BLaER1 treated with 17β-estradiol and CSF1 and Interleukin-3, amounts not matched to agents 10 nM and 100 nM (cell line): ENCODE measurements at regions not wholly inside any gene's neighbourhood (a gene's known extent, or its start where the extent isn't known, plus 50 kb on each side); places are given as distances from the start of the nearest gene placed in this dataset.
"Not testable (repeated sequence)": the region's sequence is repeated elsewhere in the genome, so short reads cannot be mapped to it uniquely, and the experiment has no call there.

Experiments used
- H3K27ac ChIP-seq, 11 experiments: shearing (Covaris generic); formaldehyde crosslinking; 2 replicates each; pipeline ENCODE4 v1.8.1; 2022
- H3K27me3 ChIP-seq, 11 experiments: shearing (Covaris generic); formaldehyde crosslinking; 2 replicates each; pipeline ENCODE4 v1.8.1; 2022
- H3K36me3 ChIP-seq, 11 experiments: shearing (Covaris generic); formaldehyde crosslinking; 2 replicates each; pipeline ENCODE4 v1.8.1; 2022
- H3K4me1 ChIP-seq, 10 experiments: shearing (Covaris generic); formaldehyde crosslinking; 2 replicates each; pipeline ENCODE4 v1.8.1; 2022
- H3K4me2 ChIP-seq, 11 experiments: shearing (Covaris generic); formaldehyde crosslinking; 2 replicates each; pipeline ENCODE4 v1.8.1; 2022
- H3K4me3 ChIP-seq, 10 experiments: shearing (Covaris generic); formaldehyde crosslinking; 2 replicates each; pipeline ENCODE4 v1.8.1; 2022
- H3K9ac ChIP-seq, 11 experiments: shearing (Covaris generic); formaldehyde crosslinking; 2 replicates each; pipeline ENCODE4 v1.8.1; 2022
- H3K9me3 ChIP-seq, 11 experiments: shearing (Covaris generic); formaldehyde crosslinking; replicated peaks in 1 of 11; 2 replicates each; pipeline ENCODE4 v1.8.1; 2022
- H4K20me1 ChIP-seq, 11 experiments: shearing (Covaris generic); formaldehyde crosslinking; 2 replicates each; pipeline ENCODE4 v1.8.1; 2022
- Cebpa-rat ChIP-seq, 11 experiments: shearing (Covaris generic); IDR thresholded peaks; 2 replicates each; pipeline ENCODE4 v1.8.1; 2022

GRCh38 chr21:35441868-35442582 is 392.9 kb upstream of the RUNX1 start:
- Histone ChIP-seq H3K9ac (no peak overlapping the region), H4K20me1 (no peaks in the 10 kb centered on the region), H3K27ac (no peak overlapping the region), H3K4me2 (no peak overlapping the region), H3K36me3 (no peaks in the 10 kb centered on the region), H3K4me1 (peaks cover 9 to 26% (median 19%) of the 10 kb centered on the region in 10 experiments), H3K27me3 (no peaks in the 10 kb centered on the region), H3K9me3 (no peaks in the 10 kb centered on the region), H3K4me3 (no peak overlapping the region)
- TF ChIP-seq Cebpa-rat (IDR thresholded peaks at IDR 0.05): no peak

GRCh38 chr21:35438643-35439404 is 389.7 kb upstream of the RUNX1 start:
- H3K27ac ChIP-seq: peak overlapping the region in 7 of 11 experiments; percentile 13 to 56 (median 41); a peak in 14 of 22 replicates
- no peak overlapping the region for H3K4me3 ChIP-seq
- H4K20me1 ChIP-seq: no peaks in the 10 kb centered on the region
- peaks cover 9 to 26% (median 19%) of the 10 kb centered on the region in 10 experiments for H3K4me1 ChIP-seq
- peaks cover 10 to 20% (median 15%) of the 10 kb centered on the region in 11 experiments for H3K9me3 ChIP-seq
- no peak for TF ChIP-seq Cebpa-rat (IDR thresholded peaks at IDR 0.05)
- no peak overlapping the region; a peak in 1 of 22 replicates for H3K9ac ChIP-seq
- peaks cover 0 to 5% (median 0%) of the 10 kb centered on the region in 11 experiments; a peak in 1 of 22 replicates for H3K36me3 ChIP-seq
- H3K27me3 ChIP-seq: no peaks in the 10 kb centered on the region
- peak overlapping the region; percentile 16 to 85 (median 59) for H3K4me2 ChIP-seq

DNA sequence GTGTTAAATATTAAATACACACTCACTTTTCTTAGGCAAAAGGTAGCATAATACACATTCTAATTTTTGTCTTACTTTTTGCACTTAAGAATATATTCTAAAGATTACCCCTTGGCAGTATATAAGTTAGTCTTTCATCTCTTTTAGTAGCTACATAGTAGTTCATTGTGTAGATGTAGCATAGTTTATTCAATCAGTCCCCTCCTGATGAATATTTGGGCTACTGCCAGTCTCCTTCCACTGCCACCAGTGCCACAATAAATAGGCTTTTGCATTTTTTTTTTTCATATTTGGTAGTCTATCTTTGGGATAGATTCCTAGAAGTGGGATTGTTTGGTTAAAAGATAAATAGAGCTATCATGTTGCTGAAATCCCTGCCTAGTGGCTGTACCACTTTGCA is 388.8 kb upstream of the RUNX1 start:
- Histone ChIP-seq H3K36me3 (peaks cover 0 to 5% (median 0%) of the 10 kb centered on the region in 11 experiments; a peak in 1 of 22 replicates), H3K4me3 (no peak overlapping the region), H3K4me2 (peak overlapping the region in 9 of 11 experiments; percentile 16 to 85 (median 69); a peak in 13 of 22 replicates), H3K9me3 (peaks cover 19 to 28% (median 24%) of the 10 kb centered on the region in 11 experiments), H3K4me1 (peaks cover 9 to 26% (median 19%) of the 10 kb centered on the region in 10 experiments), H3K9ac (no peak overlapping the region), H4K20me1 (no peaks in the 10 kb centered on the region), H3K27me3 (no peaks in the 10 kb centered on the region), H3K27ac (peak overlapping the region in 6 of 11 experiments; percentile 4 to 45 (median 27); a peak in 4 of 22 replicates)
- TF ChIP-seq Cebpa-rat (IDR thresholded peaks at IDR 0.05): no peak

DNA sequence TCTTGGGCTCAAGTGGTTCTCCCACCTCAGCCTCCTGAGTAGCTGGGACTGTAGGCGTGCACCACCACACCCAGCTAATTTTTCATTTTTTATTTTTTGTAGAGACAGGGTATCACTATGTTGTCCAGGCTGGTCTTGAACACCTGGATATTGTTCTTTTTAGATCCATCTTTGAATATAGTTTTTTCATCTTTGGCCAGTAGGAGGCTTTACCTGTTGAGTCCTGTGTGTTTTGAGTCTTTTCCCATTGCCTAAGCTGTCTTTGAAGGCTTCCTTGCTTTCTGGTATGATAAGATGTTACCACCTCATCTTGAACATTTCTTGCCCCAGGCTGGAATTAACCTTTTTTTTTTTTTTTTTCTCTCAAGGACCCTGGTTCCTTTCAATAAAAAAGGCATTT is 387.8 kb upstream of the RUNX1 start:
- Histone ChIP-seq H4K20me1 (no peaks in the 10 kb centered on the region), H3K4me3 (no peak overlapping the region), H3K36me3 (peaks cover 0 to 5% (median 0%) of the 10 kb centered on the region in 11 experiments; a peak in 2 of 22 replicates), H3K9ac (no peak overlapping the region), H3K9me3 (peaks cover 29 to 39% (median 35%) of the 10 kb centered on the region in 11 experiments), H3K4me1 (peaks cover 9 to 26% (median 19%) of the 10 kb centered on the region in 10 experiments), H3K27me3 (no peaks in the 10 kb centered on the region), H3K4me2 (no peak overlapping the region), H3K27ac (no peak overlapping the region)
- no peak for TF ChIP-seq Cebpa-rat (IDR thresholded peaks at IDR 0.05)

DNA sequence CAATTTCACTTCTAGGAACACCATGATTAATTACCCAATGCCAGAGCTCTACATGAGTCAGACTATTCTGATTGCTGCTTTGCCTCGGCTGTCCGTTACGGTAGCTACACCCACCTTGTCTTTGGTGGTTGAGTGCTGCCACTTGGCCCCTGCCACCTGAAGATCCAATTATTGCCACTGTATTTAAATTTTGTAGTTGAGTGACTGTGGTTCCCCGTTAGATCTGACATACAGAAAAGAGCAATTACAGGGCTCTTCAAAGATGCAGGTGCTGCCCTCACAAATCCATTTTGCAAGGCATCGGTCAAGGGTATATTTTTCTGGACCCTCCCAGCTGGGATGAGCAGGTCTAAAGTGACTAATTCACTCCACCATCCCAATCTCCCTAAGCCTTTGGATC is 383.5 kb upstream of the RUNX1 start:
- not testable (repeated sequence) for H3K9ac ChIP-seq, H3K4me2 ChIP-seq

DNA sequence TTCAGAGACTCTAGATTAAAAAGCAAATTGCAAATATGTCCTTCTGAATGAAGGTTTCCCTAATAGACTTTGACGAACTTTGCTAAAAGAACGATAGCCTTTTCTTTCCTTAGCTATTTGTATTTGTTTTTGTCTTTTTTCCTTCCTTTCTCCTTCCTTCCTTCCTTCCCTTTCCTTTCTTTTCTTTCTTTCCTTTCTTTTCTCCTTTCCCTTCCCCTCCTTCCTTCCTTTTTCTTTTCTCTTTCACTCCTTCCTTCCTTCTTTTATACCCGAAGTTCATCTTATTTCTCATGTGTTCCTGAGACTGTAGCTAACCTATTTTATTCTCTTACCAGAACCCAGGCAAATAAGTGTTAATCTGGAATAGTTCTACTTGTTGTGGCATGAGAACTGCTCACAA is 381.2 kb upstream of the RUNX1 start:
- Histone ChIP-seq H3K4me2 (no peak overlapping the region), H3K36me3 (peaks cover 0 to 5% (median 0%) of the 10 kb centered on the region in 11 experiments; a peak in 2 of 22 replicates), H3K4me1 (peaks cover 0 to 19% (median 6%) of the 10 kb centered on the region in 10 experiments; a peak in 11 of 20 replicates), H3K27me3 (no peaks in the 10 kb centered on the region), H3K9ac (no peak overlapping the region), H3K27ac (no peak overlapping the region), H3K9me3 (peaks cover 36 to 43% (median 41%) of the 10 kb centered on the region in 11 experiments), H4K20me1 (no peaks in the 10 kb centered on the region), H3K4me3 (no peak overlapping the region)
- TF ChIP-seq Cebpa-rat (IDR thresholded peaks at IDR 0.05): no peak

More for the DNA sequence above, 383.5 kb upstream of the RUNX1 start:
- not testable (repeated sequence) for H3K4me3 ChIP-seq, H3K36me3 ChIP-seq, H3K27me3 ChIP-seq, H3K27ac ChIP-seq, H4K20me1 ChIP-seq
- Histone ChIP-seq H3K9me3 (peaks cover 36 to 45% (median 42%) of the 10 kb centered on the region in 11 experiments), H3K4me1 (peaks cover 0 to 17% (median 6%) of the 10 kb centered on the region in 10 experiments; a peak in 12 of 20 replicates)

- no peak overlapping the region for H3K9ac ChIP-seq
- peaks cover 26 to 30% (median 28%) of the 10 kb centered on the region in 11 experiments for H3K9me3 ChIP-seq
- no peaks in the 10 kb centered on the region for H3K27me3 ChIP-seq
- H4K20me1 ChIP-seq: no peaks in the 10 kb centered on the region
- TF ChIP-seq Cebpa-rat (IDR thresholded peaks at IDR 0.05): no peak
- H3K4me3 ChIP-seq: no peak overlapping the region
- H3K4me2 ChIP-seq: peak overlapping the region in 6 of 11 experiments; percentile 9 to 61 (median 33); a peak in 5 of 22 replicates
- no peak overlapping the region for H3K27ac ChIP-seq
- no peaks in the 10 kb centered on the region; a peak in 1 of 22 replicates for H3K36me3 ChIP-seq
- H3K4me1 ChIP-seq: peaks cover 0 to 19% (median 6%) of the 10 kb centered on the region in 10 experiments; a peak in 11 of 20 replicates
Measured at GRCh38 chr21:35428937-35429336, 379.8 kb upstream of the RUNX1 start.

DNA sequence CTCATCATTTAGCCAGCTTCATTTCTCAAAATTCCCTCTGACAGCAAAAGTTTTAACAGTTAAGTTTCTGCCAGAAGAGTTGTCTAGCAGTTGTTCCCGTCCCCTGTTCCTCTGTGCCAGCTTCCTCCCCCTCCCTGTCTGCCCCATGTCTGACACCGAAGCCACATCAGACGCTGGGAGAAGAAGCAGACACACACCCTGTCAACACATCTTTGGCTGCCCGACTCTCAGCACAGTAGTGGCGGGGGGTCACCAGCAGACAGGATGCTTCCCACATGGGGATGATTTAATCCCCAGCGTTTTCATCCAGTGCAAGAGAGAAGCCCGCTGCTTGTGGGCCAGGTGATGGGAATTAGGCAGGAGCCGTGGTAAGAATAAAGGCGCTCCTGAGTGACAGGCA is 379.4 kb upstream of the RUNX1 start:
- Histone ChIP-seq H3K27me3 (no peaks in the 10 kb centered on the region), H3K4me2 (peak overlapping the region in 8 of 11 experiments; percentile 5 to 61 (median 30); a peak in 11 of 22 replicates), H3K9ac (peak overlapping the region in 1 of 11 experiments; percentile 22; a peak in 1 of 22 replicates), H3K9me3 (peaks cover 22 to 28% (median 24%) of the 10 kb centered on the region in 11 experiments), H3K4me3 (no peak overlapping the region), H4K20me1 (no peaks in the 10 kb centered on the region), H3K36me3 (no peaks in the 10 kb centered on the region; a peak in 1 of 22 replicates), H3K27ac (no peak overlapping the region), H3K4me1 (peaks cover 0 to 19% (median 6%) of the 10 kb centered on the region in 10 experiments; a peak in 11 of 20 replicates)
- TF ChIP-seq Cebpa-rat (IDR thresholded peaks at IDR 0.05): no peak

- H3K4me3 ChIP-seq: no peak overlapping the region
- no peaks in the 10 kb centered on the region for H3K27me3 ChIP-seq
- H3K36me3 ChIP-seq: no peaks in the 10 kb centered on the region; a peak in 1 of 22 replicates
- peak overlapping the region in 7 of 11 experiments; percentile 5 to 61 (median 32); a peak in 9 of 22 replicates for H3K4me2 ChIP-seq
- H3K9ac ChIP-seq: peak overlapping the region in 1 of 11 experiments; percentile 22; a peak in 1 of 22 replicates
- H3K27ac ChIP-seq: no peak overlapping the region
- peaks cover 0 to 19% (median 6%) of the 10 kb centered on the region in 10 experiments; a peak in 11 of 20 replicates for H3K4me1 ChIP-seq
- no peak for TF ChIP-seq Cebpa-rat (IDR thresholded peaks at IDR 0.05)
- peaks cover 17 to 28% (median 21%) of the 10 kb centered on the region in 11 experiments for H3K9me3 ChIP-seq
- no peaks in the 10 kb centered on the region for H4K20me1 ChIP-seq
Measured at GRCh38 chr21:35428001-35428320, 378.9 kb upstream of the RUNX1 start.
